Stomach (tissue), 8 donors: ENCODE measurements at regions not wholly inside any gene's neighbourhood (a gene's known extent, or its start where the extent isn't known, plus 50 kb on each side); places are given as distances from the start of the nearest gene placed in this dataset.

ENCODE experiments used
- DNase-seq, 2 donors: peaks; one replicate each; pipeline versions ENCODE4 v3.0.0 to v3.0.0-alpha.2; 2013 to 2019
- H3K27ac ChIP-seq, 5 donors: fragments of 200-600 bp in 4 of 5; sonication (generic) in 4 of 5; one replicate each; pipeline ENCODE4 v1.5.1; 2013 to 2019; ENCODE audit warnings: mild to moderate bottlenecking in 1 of 5, moderate library complexity in 1 of 5
- H3K27me3 ChIP-seq, 3 donors: fragments of 200-600 bp; sonication (generic); one replicate each; pipeline ENCODE4 v1.5.1; 2017 to 2019; ENCODE audit warnings: mixed run types in 1 of 3
- H3K36me3 ChIP-seq, 4 donors: fragments of 200-600 bp; sonication (generic); 1 replicate in 3 of 4; 2 replicates in 1 of 4; pipeline ENCODE4 v1.5.1; 2016 to 2019
- H3K4me1 ChIP-seq, 4 donors: fragments of 200-600 bp; sonication (generic); one replicate each; pipeline ENCODE4 v1.5.1; 2016 to 2019
- H3K4me3 ChIP-seq, 4 donors: fragments of 200-600 bp; sonication (generic) in 3 of 4; one replicate each; pipeline ENCODE4 v1.5.1; 2016 to 2019; ENCODE audit warnings: mild to moderate bottlenecking in 1 of 4
- H3K9me3 ChIP-seq, 4 donors: fragments of 200-600 bp; sonication (generic); one replicate each; pipeline ENCODE4 v1.5.1; 2016 to 2019
- CTCF ChIP-seq, 7 experiments: fragments of 450-650 bp in 4 of 7; fragments of 200-600 bp in 3 of 7; sonication (generic) in 3 of 7; IDR thresholded peaks; one replicate each; pipeline ENCODE4 v1.5.1; 2016 to 2019; ENCODE audit warnings: antibody characterized with exemption in 7 of 7, control low read depth in 2 of 7, mild to moderate bottlenecking in 1 of 7
- EP300 ChIP-seq: sonication (generic); formaldehyde crosslinking; IDR thresholded peaks from one replicate; pipeline ENCODE4 v1.6.1; 2017; ENCODE audit warnings: antibody characterized with exemption
- POLR2A ChIP-seq, 4 donors: fragments of 450-650 bp; IDR thresholded peaks; one replicate each; pipeline ENCODE4 v1.6.1; 2016; ENCODE audit warnings: antibody characterized with exemption in 4 of 4, control low read depth in 2 of 4, mild to moderate bottlenecking in 1 of 4, moderate library complexity in 1 of 4
- POLR2AphosphoS5 ChIP-seq, 3 donors: sonication (generic); formaldehyde crosslinking; IDR thresholded peaks; one replicate each; pipeline ENCODE4 v1.6.1; 2016; ENCODE audit warnings: antibody characterized with exemption in 3 of 3
- WGBS, 5 donors: extraction: QIAGEN DNeasy Blood & Tissue Kit in 3 of 5; methylation state at CpG; one replicate each; pipeline versions ENCODE4 v1.1.5 to v1.1.7; 2013 to 2018; 5-methylcytosine and 5-hydroxymethylcytosine counted together
- intact Hi-C: fragments of 100-400 bp; cut with DNase I; formaldehyde crosslinking; loops from one replicate; pipeline ENCODE4 v1.15.1; 2023; ENCODE audit warnings: low total_unique reads
- donor health status: healthy with polysubstance abuse.
- donor health status: Bipolar disorder and iron deficiency.
- donor health status: healthy.

GRCh38 chr18:22355598-22355997 lies 62.1 kb downstream of the CTAGE1 start:
- H3K36me3 ChIP-seq: no peaks in the 10 kb centered on the region
- no peaks in the 10 kb centered on the region for H3K4me1 ChIP-seq
- no peak overlapping the region for H3K27ac ChIP-seq
- peak in 1 of 2 donors; percentile 40 for DNase-seq
- TF ChIP-seq EP300 (no peak), CTCF (IDR thresholded peaks at IDR 0.05) (no peak), POLR2AphosphoS5 (IDR thresholded peaks at IDR 0.05) (no peak), POLR2A (IDR thresholded peaks at IDR 0.05) (no peak)
- intact Hi-C loops: no loop called here
- WGBS, 5 donors: 65 to 78% (median 72%) methylated on average over 6 of the region's 6 CpGs
- H3K9me3 ChIP-seq: no peaks in the 10 kb centered on the region
- H3K4me3 ChIP-seq: no peak overlapping the region
- no peaks in the 10 kb centered on the region for H3K27me3 ChIP-seq

- Histone ChIP-seq H3K4me3 (no peak overlapping the region), H3K9me3 (no peaks in the 10 kb centered on the region), H3K36me3 (no peaks in the 10 kb centered on the region), H3K27ac (no peak overlapping the region), H3K27me3 (peaks cover 0 to 1% (median under 1%) of the 10 kb centered on the region in 3 donors), H3K4me1 (peaks cover 0 to 2% (median 0%) of the 10 kb centered on the region in 4 donors)
- intact Hi-C loops: no loop called here
- TF ChIP-seq CTCF (IDR thresholded peaks at IDR 0.05) (no peak), EP300 (no peak), POLR2A (IDR thresholded peaks at IDR 0.05) (no peak), POLR2AphosphoS5 (IDR thresholded peaks at IDR 0.05) (no peak)
- WGBS, 5 donors: 84 to 92% (median 88%) methylated on average over 6 of the region's 6 CpGs
- DNase-seq: no peak
Measured at GRCh38 chr18:22355069-22355468, 62.6 kb downstream of the CTAGE1 start.

- Histone ChIP-seq H3K9me3 (no peaks in the 10 kb centered on the region), H3K27me3 (peaks cover 4 to 38% (median 9%) of the 10 kb centered on the region in 3 donors), H3K36me3 (no peaks in the 10 kb centered on the region), H3K4me1 (peaks cover 12 to 48% (median 34%) of the 10 kb centered on the region in 4 donors), H3K27ac (peak overlapping the region in 1 of 5 donors; percentile 79), H3K4me3 (no peak overlapping the region)
- intact Hi-C loops: no loop called here
- DNase-seq: no peak
- 70 to 74% (median 72%) methylated on average over 8 of the region's 8 CpGs for WGBS, 5 donors
- TF ChIP-seq POLR2A (IDR thresholded peaks at IDR 0.05) (no peak), EP300 (no peak), POLR2AphosphoS5 (IDR thresholded peaks at IDR 0.05) (no peak), CTCF (IDR thresholded peaks at IDR 0.05) (no peak)
Measured at GRCh38 chr18:22349966-22350365, 67.7 kb downstream of the CTAGE1 start.

GRCh38 chr18:22349317-22349898 lies 68.3 kb downstream of the CTAGE1 start:
- H3K27ac ChIP-seq: peak overlapping the region in 4 of 5 donors; percentile 57 to 79 (median 76)
- 54 to 66% (median 62%) methylated on average over 11 of the region's 11 CpGs for WGBS, 5 donors
- no peaks in the 10 kb centered on the region for H3K9me3 ChIP-seq
- H3K36me3 ChIP-seq: no peaks in the 10 kb centered on the region
- peak in 1 of 2 donors; percentile 56 for DNase-seq
- intact Hi-C loops: no loop called here
- peaks cover 4 to 38% (median 9%) of the 10 kb centered on the region in 3 donors for H3K27me3 ChIP-seq
- H3K4me3 ChIP-seq: peak overlapping the region; percentile 40 to 52 (median 49)
- no peak for TF ChIP-seq EP300
- TF ChIP-seq POLR2A (IDR thresholded peaks at IDR 0.05): no peak
- TF ChIP-seq POLR2AphosphoS5 (IDR thresholded peaks at IDR 0.05): peak in 1 of 3 donors; percentile 6
- peaks cover 12 to 48% (median 34%) of the 10 kb centered on the region in 4 donors for H3K4me1 ChIP-seq
